Neuronal stem cell (in vitro differentiated cells): ENCODE measurements at regions not wholly inside any gene's neighbourhood (a gene's known extent, or its start where the extent isn't known, plus 50 kb on each side); places are given as distances from the start of the nearest gene placed in this dataset.

ENCODE experiments used
- DNase-seq: peaks from one replicate; pipeline ENCODE4 v3.0.0-alpha.2; 2013; ENCODE audit warnings: low spot score
- H2AFZ ChIP-seq: one replicate; pipeline ENCODE4 v1.6.1; 2013; ENCODE audit warnings: mild to moderate bottlenecking, low read length, inconsistent platforms
- H2AK5ac ChIP-seq: 2 replicates; pipeline ENCODE4 v1.6.1; 2013; ENCODE audit warnings: low read depth, mild to moderate bottlenecking, inconsistent platforms, low read length, moderate library complexity, mixed read lengths
- H2BK120ac ChIP-seq: 2 replicates; pipeline ENCODE4 v1.6.1; 2013; ENCODE audit warnings: low read depth, mild to moderate bottlenecking, inconsistent platforms, low read length, moderate library complexity, mixed read lengths
- H2BK12ac ChIP-seq: one replicate; pipeline ENCODE4 v1.6.1; 2013; ENCODE audit warnings: low read length, inconsistent platforms
- H2BK15ac ChIP-seq: 2 replicates; pipeline ENCODE4 v1.6.1; 2013; ENCODE audit warnings: mild to moderate bottlenecking, low read length, inconsistent platforms, mixed read lengths
- H2BK5ac ChIP-seq: one replicate; pipeline ENCODE4 v1.6.1; 2013; ENCODE audit warnings: inconsistent platforms, mild to moderate bottlenecking, low read length, moderate library complexity
- H3K14ac ChIP-seq: one replicate; pipeline ENCODE4 v1.6.1; 2013; ENCODE audit warnings: low read length, inconsistent platforms
- H3K18ac ChIP-seq: 2 replicates; pipeline ENCODE4 v1.6.1; 2013; ENCODE audit warnings: low read length, inconsistent platforms
- H3K23ac ChIP-seq: 2 replicates; pipeline ENCODE4 v1.6.1; 2013; ENCODE audit warnings: low read depth, mild to moderate bottlenecking, mixed read lengths, low read length, inconsistent platforms; ENCODE audit not compliant: poor library complexity
- H3K27ac ChIP-seq: replicated peaks from 3 replicates; pipeline ENCODE4 v1.5.1; 2013; ENCODE audit warnings: low read length, inconsistent platforms
- H3K27me3 ChIP-seq, 3 experiments: 2 replicates each; pipeline ENCODE4 v1.6.1; 2013; ENCODE audit warnings: low read length in 3 of 3, mild to moderate bottlenecking in 2 of 3, inconsistent platforms in 1 of 3, low read depth in 1 of 3, mixed read lengths in 1 of 3, moderate library complexity in 1 of 3; ENCODE audit not compliant: control insufficient read depth in 3 of 3, insufficient read depth in 3 of 3
- H3K36me3 ChIP-seq, 2 donors: replicated peaks in 1 of 2; 2 replicates each; pipeline ENCODE4 v1.6.1; 2013; ENCODE audit warnings: low read length in 2 of 2; ENCODE audit not compliant: control insufficient read depth in 2 of 2, insufficient read depth in 2 of 2
- H3K4ac ChIP-seq: 2 replicates; pipeline ENCODE4 v1.6.1; 2013; ENCODE audit warnings: inconsistent platforms, mild to moderate bottlenecking, low read length, moderate library complexity
- H3K4me1 ChIP-seq, 2 donors: 1 replicate in 1 of 2; 2 replicates in 1 of 2; pipeline ENCODE4 v1.6.1; 2013; ENCODE audit warnings: low read length in 2 of 2, low read depth in 1 of 2; ENCODE audit not compliant: control insufficient read depth in 2 of 2, insufficient read depth in 1 of 2
- H3K4me2 ChIP-seq: one replicate; pipeline ENCODE4 v1.6.1; 2013; ENCODE audit warnings: mild to moderate bottlenecking, low read length, inconsistent platforms; ENCODE audit not compliant: insufficient read depth, poor library complexity, severe bottlenecking
- H3K4me3 ChIP-seq, 2 donors: 2 replicates each; pipeline ENCODE4 v1.5.1; 2013; ENCODE audit warnings: low read length in 2 of 2, mild to moderate bottlenecking in 2 of 2, inconsistent platforms in 1 of 2, moderate library complexity in 1 of 2
- H3K79me1 ChIP-seq: one replicate; pipeline ENCODE4 v1.6.1; 2013; ENCODE audit warnings: low read depth, mild to moderate bottlenecking, inconsistent platforms, low read length, moderate library complexity
- H3K9ac ChIP-seq: one replicate; pipeline ENCODE4 v1.6.1; 2013; ENCODE audit warnings: mild to moderate bottlenecking, low read depth, low read length, inconsistent platforms; ENCODE audit not compliant: poor library complexity
- H3K9me3 ChIP-seq, 2 donors: replicated peaks in 1 of 2; 2 replicates each; pipeline versions ENCODE3 to v1.6.1; 2013; ENCODE audit warnings: low read length in 2 of 2, mild to moderate bottlenecking in 2 of 2, inconsistent platforms in 1 of 2, low read depth in 1 of 2, mixed read lengths in 1 of 2, moderate library complexity in 1 of 2; ENCODE audit not compliant: control insufficient read depth in 2 of 2, insufficient read depth in 1 of 2
- H4K8ac ChIP-seq: one replicate; pipeline ENCODE4 v1.6.1; 2013; ENCODE audit warnings: low read depth, mild to moderate bottlenecking, inconsistent platforms, low read length, moderate library complexity
- H4K91ac ChIP-seq: one replicate; pipeline ENCODE4 v1.6.1; 2013; ENCODE audit warnings: low read length, low read depth, mild to moderate bottlenecking, inconsistent platforms; ENCODE audit not compliant: poor library complexity
- WGBS, 2 donors: extraction: QIAGEN DNeasy Blood & Tissue Kit; methylation state at CpG; one replicate each; pipeline ENCODE4 v1.1.7; 2013; ENCODE audit warnings: missing lambda C conversion rate in 2 of 2, mixed read lengths in 1 of 2; ENCODE audit not compliant: insufficient read length in 2 of 2, insufficient replicate concordance in 1 of 2; ENCODE audit errors: extremely low coverage in 2 of 2; 5-methylcytosine and 5-hydroxymethylcytosine counted together

GRCh38 chr14:87656315-87656714, 336.7 kb downstream of the GALC start:
- H3K4me1 ChIP-seq: no peaks in the 10 kb centered on the region
- DNase-seq: no peak
- H3K23ac ChIP-seq: no peak overlapping the region
- WGBS, 2 donors: no CpG with 5 or more reads among the region's 1 CpG
- H2BK120ac ChIP-seq: no peak overlapping the region
- no peak overlapping the region for H2BK15ac ChIP-seq
- no peak overlapping the region for H3K27ac ChIP-seq
- H3K14ac ChIP-seq: no peak overlapping the region
- no peak overlapping the region for H2BK5ac ChIP-seq
- H3K4ac ChIP-seq: no peak overlapping the region
- no peak overlapping the region for H3K9ac ChIP-seq
- H4K8ac ChIP-seq: no peak overlapping the region
- no peak overlapping the region for H2BK12ac ChIP-seq
- no peak overlapping the region for H4K91ac ChIP-seq
- no peak overlapping the region for H3K4me3 ChIP-seq
- H3K36me3 ChIP-seq: no peaks in the 10 kb centered on the region
- no peak overlapping the region for H2AK5ac ChIP-seq
- H3K27me3 ChIP-seq: no peaks in the 10 kb centered on the region
- H2AFZ ChIP-seq: no peak overlapping the region
- H3K4me2 ChIP-seq: no peak overlapping the region
- no peaks in the 10 kb centered on the region for H3K79me1 ChIP-seq
- H3K9me3 ChIP-seq: peaks cover 0 to 2% of the 10 kb centered on the region in 2 donors
- no peak overlapping the region for H3K18ac ChIP-seq

- Histone ChIP-seq H3K4me1 (no peaks in the 10 kb centered on the region), H3K27ac (no peak overlapping the region), H3K23ac (no peak overlapping the region), H3K36me3 (no peaks in the 10 kb centered on the region), H2BK5ac (no peak overlapping the region), H3K4me3 (no peak overlapping the region), H2BK12ac (no peak overlapping the region), H3K4me2 (no peak overlapping the region), H3K4ac (no peak overlapping the region), H4K91ac (no peak overlapping the region), H2AFZ (no peak overlapping the region), H4K8ac (no peak overlapping the region), H2AK5ac (no peak overlapping the region), H3K27me3 (no peaks in the 10 kb centered on the region), H2BK120ac (no peak overlapping the region), H3K18ac (no peak overlapping the region), H3K9me3 (peaks cover 10% of the 10 kb centered on the region in 2 donors), H3K14ac (no peak overlapping the region), H3K79me1 (no peaks in the 10 kb centered on the region), H3K9ac (no peak overlapping the region), H2BK15ac (no peak overlapping the region)
- no peak for DNase-seq
- no CpG with 5 or more reads among the region's 2 CpGs for WGBS, 2 donors
Observed at GRCh38 chr14:87652278-87652677, 340.7 kb downstream of the GALC start.

GRCh38 chr14:87644689-87645088, 348.3 kb downstream of the GALC start:
- H3K27ac ChIP-seq: no peak overlapping the region
- no CpG with 5 or more reads among the region's 3 CpGs for WGBS, 2 donors
- H2BK5ac ChIP-seq: no peak overlapping the region
- no peak overlapping the region for H4K91ac ChIP-seq
- no peak overlapping the region for H3K18ac ChIP-seq
- no peak overlapping the region for H3K4ac ChIP-seq
- H3K14ac ChIP-seq: no peak overlapping the region
- H3K23ac ChIP-seq: no peak overlapping the region
- H3K4me1 ChIP-seq: no peaks in the 10 kb centered on the region
- H3K79me1 ChIP-seq: no peaks in the 10 kb centered on the region
- no peak overlapping the region for H4K8ac ChIP-seq
- no peak overlapping the region for H2BK12ac ChIP-seq
- H3K27me3 ChIP-seq: no peaks in the 10 kb centered on the region
- no peak overlapping the region for H3K4me3 ChIP-seq
- no peak overlapping the region for H2BK120ac ChIP-seq
- no peaks in the 10 kb centered on the region for H3K36me3 ChIP-seq
- H2BK15ac ChIP-seq: no peak overlapping the region
- no peak for DNase-seq
- no peak overlapping the region for H3K4me2 ChIP-seq
- H2AFZ ChIP-seq: no peak overlapping the region
- peaks cover 3 to 5% of the 10 kb centered on the region in 2 donors for H3K9me3 ChIP-seq
- H2AK5ac ChIP-seq: no peak overlapping the region
- H3K9ac ChIP-seq: no peak overlapping the region

- Histone ChIP-seq H3K79me1 (no peaks in the 10 kb centered on the region), H4K91ac (no peak overlapping the region), H2AFZ (no peak overlapping the region), H2BK15ac (no peak overlapping the region), H3K4me2 (no peak overlapping the region), H3K23ac (no peak overlapping the region), H3K4me3 (no peak overlapping the region), H3K18ac (no peak overlapping the region), H2AK5ac (no peak overlapping the region), H4K8ac (no peak overlapping the region), H3K4me1 (no peaks in the 10 kb centered on the region), H3K9ac (no peak overlapping the region), H3K27me3 (no peaks in the 10 kb centered on the region), H3K9me3 (no peaks in the 10 kb centered on the region), H3K36me3 (no peaks in the 10 kb centered on the region), H3K4ac (no peak overlapping the region), H2BK5ac (no peak overlapping the region), H2BK12ac (no peak overlapping the region), H3K14ac (no peak overlapping the region), H3K27ac (no peak overlapping the region), H2BK120ac (no peak overlapping the region)
- DNase-seq: no peak
- WGBS, 2 donors: no CpG with 5 or more reads among the region's 4 CpGs
Observed at GRCh38 chr14:87643005-87643404, 350.0 kb downstream of the GALC start.
